NCI-H1092 (cell line): ENCODE measurements at regions not wholly inside any gene's neighbourhood (a gene's known extent, or its start where the extent isn't known, plus 50 kb on each side); places are given as distances from the start of the nearest gene placed in this dataset.

Source experiments
- DNase-seq: peaks from one replicate; lab custom pipeline; 2025; lab: John Stamatoyannopoulos, UW

DNA sequence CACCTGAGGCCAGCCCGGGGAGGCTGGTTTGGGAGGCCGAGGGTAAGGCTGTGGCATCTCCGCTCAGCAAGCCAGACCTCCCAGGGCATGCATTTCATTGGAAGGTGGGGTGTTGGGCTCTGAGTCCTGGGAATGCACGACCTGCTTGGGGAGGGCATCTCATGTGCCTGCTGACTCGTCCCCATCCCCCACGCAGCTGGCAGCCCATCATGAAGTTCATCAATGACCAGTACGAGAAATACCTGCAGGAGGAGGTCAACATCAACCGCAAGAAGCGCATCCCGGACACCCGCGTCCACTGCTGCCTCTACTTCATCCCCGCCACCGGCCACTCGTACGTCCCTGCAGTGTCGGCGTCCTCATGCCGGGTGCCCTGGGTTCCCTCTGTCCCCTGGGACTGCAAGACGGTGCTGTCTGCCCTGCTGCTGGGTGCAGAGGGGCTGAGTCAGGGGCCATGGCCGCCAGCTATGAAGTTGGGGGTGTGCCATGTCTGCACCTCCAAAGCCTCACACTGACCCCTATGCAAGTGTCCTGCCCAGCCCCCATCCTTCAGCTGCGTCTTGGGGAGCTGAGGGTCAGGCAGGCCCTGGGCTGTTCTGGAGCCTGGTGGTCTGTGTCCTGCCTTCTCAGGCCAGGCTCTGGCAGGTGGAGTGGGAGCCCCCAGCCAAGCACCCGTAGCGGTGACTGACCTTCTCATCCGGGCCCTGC, 347.9 kb downstream of the SEC14L1 start:
- no peak for DNase-seq

DNA sequence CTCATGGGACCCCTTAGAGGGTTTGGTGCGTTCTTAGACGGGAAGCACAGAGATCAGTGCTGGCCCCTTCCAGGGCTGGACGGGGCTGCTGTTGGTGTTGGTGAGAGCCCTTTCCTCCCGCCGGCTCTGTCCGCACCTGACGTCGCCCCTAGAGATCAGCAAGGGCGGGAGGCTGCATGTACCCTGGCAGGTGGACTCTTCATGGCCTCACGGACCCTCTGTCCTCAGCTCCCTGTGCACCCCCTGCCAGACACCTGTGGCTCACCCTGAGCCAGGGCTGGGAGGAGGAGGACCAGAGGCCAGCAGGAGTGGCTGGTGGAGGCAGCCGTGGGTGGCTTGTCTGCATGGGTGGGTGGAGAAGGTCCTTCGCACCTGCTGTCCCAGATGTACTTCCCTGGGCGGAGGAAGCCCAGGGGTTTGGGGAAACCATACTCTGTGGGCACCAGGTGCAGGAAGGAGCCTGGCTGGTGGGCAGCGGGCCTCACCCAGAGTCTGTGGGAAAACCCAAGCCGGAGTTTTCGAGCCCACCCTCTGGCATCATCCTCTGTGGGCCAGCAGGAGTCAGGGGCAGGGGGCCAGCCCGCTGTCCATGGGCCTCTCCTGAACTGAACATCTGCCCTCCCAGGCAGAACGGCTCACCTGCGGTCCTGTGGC, 348.6 kb downstream of the SEC14L1 start:
- DNase-seq, result no peak

DNA sequence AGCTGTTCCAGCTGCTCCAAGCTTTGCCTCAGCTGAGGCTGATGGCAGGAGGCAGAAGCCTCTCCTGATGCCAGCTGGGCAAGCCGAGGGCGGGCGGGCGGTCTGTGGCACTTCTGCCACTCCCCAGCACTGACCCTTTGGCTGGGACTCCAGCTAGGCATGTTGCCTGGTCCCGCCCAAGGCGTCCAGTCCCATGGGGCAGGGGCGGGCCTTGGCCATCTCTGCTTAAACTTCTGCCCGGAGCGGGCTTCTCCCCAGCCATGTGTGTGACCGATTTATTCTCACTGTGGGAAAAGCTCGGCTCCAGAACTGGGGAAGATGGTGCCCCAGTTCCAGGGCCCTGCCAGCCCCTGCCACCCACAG, 349.1 kb downstream of the SEC14L1 start:
- no peak for DNase-seq

DNA sequence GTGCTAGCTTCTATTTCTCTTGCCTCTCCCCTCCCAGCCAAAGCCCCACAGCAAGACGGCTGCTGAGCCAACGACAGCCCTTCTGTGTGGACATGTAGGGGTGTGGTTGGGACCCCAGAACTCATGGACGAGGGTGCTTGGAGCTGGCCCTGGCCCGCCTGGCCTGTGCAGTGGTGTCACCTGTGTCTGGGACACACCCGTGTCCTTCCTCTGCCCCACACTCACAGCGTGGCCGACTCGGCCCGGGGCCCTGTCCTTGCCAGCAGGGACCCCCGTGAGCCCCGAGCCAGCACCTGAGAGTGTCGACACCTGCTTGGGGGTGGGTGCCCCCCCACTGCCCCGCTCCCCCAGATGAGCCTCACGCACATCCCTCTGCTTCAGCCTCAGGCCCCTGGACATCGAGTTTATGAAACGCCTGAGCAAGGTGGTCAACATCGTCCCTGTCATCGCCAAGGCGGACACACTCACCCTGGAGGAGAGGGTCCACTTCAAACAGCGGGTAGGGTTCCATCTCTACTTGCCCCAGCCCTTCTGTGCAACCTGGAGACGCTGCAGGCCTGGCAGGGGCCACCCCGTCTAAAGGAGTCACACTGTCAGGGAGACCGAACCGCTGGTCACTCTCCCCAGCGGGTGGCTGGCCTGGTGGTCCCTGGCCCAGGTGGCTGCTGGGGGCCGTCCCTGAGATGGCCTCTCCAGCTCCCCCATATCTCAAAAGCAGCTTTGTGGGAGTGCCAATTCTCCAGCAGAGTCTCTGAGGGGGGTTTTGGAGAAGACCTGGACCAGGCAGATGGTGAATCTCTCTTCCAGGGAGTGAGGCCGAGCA, 349.8 kb downstream of the SEC14L1 start:
- no peak for DNase-seq

DNA sequence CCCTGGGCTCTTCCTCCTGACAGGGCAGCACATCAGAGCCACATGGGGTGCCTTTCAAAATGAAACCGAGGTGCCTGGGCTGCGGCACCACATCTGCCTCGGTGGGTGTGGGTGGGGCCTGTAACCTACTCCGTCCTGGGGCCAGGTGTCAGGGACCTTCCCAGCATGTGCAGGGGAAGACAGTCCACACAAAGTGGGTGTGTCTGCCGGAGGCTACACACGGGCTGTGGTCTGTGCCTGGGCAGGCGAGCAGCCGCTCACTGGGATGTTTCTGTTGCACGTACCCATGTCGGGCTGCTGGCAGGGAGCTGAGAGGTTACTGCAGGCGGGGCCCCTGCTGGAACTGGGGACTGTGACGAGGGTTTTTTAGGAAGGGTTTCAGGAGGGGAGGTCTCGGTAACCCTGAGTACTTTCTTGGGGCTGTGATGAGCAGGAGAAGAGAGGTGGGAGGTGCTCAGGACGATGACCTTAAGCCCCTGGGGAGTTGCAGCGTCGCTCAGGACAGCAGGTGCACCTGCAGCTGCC, 351.2 kb downstream of the SEC14L1 start:
- DNase-seq, result no peak

DNA sequence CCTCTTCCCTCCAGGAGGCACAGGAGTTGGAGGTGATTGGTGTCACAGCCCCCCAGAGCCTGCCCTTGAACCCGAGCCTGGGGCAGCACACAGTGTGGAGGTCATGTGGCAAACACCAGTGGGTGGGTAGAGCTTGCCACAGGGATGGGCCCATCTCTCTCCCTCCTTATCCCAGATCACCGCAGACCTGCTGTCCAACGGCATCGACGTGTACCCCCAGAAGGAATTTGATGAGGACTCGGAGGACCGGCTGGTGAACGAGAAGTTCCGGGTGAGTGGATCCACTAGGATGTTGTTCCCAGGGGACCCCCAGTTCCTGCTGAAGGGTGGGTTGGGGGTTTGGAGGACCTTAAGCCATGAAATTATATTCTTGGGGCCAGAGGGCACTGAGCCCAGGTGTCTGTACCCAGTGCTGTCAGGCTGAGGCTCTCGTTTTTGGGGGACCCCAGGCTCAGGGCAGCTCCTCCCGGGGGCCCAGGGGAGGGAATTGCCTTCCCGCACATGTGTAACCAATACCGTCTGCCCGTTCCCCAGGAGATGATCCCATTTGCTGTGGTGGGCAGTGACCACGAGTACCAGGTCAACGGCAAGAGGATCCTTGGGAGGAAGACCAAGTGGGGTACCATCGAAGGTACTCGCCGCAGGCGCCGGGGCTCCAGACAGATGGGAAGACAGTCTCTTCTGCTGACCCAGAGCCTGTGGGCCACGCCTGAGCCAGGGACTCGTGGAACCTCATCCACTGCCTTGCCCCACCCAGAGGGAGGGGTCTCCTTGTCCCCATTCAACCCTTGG, 351.9 kb downstream of the SEC14L1 start:
- DNase-seq, result no peak

DNA sequence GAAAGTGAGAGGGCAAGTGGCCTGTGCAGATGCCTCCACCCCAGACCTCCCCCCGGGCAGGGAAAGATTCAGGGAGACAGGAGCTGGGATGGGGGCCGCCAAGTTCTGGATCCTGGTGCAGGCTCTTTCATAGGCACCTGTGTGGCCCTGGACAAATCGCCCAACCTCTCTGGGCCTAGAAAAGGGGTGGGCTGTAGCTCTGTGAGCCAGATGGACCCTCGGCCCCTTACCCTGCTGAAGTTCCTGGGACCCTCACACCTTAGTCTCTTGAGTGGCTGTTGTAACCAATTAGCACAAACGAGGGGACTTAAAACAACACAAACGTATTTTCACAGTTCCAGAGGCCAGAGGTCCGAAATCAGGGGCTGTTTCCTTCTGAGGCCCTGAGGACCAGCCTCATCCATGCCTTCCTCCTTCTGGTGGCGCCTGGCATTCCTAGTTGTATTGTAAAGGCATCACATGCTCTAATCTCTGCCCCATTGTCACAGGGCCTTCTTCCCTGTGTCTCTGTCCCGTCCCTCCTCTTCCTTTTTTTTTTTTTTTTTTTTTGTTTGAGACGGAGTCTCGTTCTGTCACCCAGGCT, 352.6 kb downstream of the SEC14L1 start:
- no peak for DNase-seq

DNA sequence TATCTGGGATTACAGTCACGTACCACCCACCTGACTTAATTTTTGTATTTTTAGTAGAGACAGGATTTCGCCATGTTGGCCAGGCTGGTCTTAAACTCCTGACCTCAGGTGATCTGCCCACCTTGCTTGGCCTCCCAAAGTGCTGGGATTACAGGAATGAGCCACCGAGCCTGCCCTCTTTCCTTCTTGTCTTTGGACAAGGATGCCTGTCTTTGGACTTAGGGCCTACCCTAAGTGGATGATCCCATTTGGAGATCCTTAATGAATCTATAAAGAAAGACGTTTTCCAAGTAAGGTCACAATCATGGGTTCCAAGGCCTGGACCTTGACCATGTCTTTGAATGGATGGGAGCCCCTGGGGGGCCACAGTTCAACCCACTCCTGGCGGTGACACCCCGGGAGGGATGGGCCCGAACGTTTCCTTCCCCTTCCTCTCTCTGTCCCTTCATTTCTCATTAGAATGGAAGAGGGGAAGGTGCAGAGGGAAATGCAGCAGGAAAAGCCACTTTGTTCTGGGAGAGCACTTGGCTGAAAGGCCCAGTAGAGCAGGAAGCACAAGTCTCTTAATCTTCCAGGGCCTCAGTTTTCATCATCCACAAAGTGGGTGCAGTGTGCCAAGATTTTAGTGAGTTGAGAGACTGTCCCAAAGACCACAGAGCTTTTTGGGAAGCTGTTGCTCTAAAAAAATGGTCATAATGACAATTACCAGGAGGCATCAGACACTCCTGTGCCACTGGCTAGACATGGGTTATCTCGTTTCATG, 353.3 kb downstream of the SEC14L1 start:
- DNase-seq, result no peak

DNA sequence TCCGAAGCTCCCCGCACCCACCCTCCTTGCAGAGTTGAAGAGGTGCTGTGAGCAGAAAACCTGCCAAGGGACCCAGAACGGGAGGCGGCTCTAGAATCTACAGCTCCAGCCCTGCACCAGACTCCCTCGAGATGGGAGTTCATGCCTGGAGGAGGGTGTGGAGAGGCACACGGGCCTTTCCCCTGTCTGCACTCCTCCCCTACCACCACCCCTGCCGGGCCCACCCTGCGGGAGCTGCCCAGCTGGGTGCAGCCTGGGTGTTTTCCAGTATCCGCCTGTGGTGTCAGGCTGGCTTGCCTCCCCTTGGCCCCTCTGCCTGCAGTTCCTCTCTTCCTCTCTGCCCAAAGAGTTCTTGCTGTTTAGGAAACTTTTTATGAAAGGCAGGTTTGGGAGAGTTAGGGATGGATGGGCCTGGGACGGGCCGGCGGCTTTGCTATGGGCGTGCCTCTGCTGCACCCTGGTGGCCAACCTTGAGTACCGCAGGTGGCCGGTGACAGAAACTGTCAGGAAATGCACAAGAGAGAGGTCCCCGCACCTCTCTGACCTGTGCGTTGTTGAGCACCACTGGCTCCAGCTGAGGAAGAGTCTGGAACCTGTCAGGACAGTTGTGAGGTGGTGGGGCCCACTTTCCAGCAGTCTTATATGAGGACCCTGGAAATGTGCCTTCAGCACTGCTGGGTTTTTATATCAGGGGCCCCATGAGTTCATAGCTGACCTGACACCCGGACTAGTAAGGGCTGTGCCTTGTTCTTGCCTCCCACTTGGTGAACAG, 354.1 kb downstream of the SEC14L1 start:
- DNase-seq, result no peak

DNA sequence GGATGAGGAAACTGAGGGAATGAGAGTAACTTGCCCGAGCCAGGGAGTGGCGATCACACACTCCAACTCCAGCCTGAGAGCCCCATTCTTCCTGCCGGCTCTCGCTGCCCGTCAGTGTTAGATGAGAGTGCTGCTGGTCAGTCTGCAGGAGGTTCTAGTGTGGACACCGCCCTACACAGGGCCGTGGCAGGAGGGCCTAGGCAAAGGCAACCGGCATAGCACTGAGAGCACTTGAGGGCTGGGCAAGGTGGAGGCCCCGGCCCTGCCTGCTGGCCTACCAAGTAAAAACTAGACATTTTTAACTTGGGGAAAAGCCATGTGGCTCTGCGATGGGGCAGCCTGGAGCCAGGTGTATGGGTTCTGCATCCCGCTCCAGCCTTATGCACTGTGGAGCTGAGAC, 354.8 kb downstream of the SEC14L1 start:
- DNase-seq, result no peak

DNA sequence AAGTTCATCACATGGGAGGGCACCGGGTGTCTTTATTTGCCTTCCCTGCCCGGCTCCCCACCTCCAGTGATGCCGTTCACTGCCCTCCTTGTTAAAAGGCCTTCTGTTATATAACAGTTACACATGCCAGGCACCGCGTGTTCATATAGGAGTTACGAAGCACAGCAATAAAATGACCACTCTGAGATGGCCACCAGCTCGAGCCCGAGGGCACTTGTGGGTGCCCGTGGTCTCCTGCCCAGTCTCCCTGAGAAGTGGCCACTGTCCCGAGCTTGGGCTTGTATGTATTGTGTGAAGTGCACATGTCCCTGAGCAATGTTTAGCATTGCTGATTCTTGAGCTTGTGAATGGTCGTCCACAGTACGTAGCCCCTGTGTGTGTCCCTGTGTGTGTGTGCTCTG, 355.6 kb downstream of the SEC14L1 start:
- no peak for DNase-seq

DNA sequence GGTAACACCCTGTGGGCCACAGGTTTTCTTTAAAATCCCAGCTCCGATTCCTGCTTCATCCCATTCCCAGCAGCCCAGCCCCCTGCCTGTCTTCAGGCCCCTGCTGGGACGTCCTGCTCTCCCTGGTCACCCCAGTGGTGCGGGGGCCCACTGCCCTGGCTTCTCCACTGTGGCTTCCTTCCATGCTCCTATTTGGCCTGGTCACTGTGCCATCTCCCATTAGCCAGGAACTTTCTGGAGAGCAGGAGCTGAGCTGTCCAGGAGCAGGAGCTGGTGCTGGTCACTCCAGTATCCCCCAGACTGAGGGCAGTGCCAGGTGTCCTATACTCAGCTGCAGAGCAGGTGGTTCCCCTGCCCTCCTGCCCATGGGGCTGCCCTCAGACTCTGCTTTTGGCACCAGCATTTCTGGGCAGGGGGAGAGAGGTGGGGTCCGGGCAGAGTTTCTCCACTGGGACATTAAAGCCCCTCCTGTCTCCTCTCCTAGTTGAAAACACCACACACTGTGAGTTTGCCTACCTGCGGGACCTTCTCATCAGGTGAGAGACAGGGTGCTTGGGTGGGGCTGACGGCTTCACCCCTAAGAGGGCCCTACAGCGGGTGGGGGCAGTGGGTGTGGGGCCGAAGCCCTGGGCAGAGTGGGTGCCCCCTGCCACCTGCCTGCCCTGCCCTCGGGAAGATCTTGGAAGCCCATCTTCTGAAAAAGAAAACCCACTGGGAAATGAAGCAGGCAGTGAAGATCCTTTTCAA, 356.2 kb downstream of the SEC14L1 start:
- DNase-seq, result no peak

DNA sequence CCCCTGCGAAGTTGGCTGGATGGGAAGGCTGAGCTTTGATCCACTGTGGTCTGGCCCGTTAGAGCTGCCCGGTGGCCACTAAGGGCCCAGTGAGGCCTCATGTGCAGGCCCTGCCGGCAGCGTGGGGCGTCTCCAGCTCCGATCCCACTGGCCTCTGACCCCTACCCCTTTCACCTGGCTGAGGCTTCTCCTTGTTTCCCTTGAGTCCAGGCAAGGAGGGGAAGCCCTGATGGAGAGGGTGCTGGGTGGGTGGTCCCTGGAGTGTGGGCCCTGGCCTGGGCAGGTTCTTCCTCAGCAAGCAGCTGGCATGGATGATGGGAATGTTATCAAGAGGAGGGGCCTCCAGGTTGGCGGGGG, 356.8 kb downstream of the SEC14L1 start:
- no peak for DNase-seq

DNA sequence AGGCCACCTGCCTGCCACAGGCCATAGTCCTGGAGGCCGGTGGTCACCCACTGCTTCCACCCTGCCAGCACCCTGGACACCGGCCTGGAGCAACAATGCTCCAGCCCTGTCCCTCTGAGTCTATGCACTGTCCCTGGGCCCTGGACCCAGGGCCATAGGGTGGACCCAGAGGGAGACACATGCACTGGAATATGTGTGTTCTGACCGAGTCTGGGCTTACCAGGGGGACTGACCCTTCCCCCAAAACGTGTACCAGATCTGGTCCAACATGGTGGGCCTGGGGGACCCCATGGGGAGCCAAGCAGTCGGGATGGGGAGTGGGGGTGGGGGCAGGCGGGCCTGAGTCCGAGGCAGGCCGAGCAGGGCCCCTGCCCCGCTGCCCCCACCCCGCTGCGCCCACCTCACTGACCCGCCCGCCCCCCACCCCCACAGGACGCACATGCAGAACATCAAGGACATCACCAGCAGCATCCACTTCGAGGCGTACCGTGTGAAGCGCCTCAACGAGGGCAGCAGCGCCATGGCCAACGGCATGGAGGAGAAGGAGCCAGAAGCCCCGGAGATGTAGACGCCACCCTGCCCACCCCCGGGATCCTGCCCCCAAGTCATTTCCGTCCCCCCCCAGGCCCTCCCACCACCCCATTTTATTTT, 357.4 kb downstream of the SEC14L1 start:
- no peak for DNase-seq

DNA sequence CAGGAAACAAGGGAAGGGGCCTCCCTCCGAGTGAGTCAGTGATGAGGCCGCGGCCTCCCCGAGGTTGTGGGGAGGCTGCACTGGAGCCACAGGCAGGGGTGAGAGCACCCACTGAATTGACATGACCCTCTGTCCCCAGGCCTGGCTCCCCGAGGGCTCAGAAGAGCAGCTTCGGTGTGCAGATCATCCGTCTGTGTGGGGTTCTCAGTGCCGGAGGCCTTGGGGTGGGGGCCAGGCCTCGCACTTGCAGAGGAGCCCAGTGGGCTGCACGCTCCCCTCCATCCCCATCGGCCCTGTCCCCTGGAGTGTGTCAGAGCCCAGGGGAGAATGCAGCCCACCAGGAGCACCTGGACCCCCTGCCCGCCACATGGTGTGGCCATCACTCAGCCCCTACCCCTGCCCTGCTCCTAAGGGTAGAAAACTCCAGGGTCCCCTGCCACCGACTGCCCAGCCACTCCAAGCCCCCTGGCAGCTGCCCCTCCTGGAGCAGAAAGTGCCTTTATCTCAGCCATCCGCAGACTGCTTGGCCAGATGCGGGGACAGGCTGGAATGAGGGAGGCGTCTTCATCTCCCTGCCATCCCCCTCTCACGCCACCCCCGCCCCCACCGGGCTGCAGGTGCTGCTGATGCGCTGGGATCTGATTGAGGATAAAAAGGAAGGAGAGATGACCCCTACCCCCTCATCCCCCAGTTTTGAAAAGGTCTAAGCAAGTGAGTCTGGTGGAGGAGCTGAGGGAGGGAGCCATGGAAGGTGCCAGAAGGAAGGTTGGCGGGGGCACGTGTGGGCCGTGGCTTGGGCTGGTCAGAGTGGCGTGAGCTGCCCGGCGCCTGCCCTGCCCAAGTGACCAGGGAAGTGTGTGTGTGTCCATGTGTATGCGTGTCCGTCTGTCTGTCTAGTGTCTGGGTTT, 358.3 kb downstream of the SEC14L1 start:
- no peak for DNase-seq

DNA sequence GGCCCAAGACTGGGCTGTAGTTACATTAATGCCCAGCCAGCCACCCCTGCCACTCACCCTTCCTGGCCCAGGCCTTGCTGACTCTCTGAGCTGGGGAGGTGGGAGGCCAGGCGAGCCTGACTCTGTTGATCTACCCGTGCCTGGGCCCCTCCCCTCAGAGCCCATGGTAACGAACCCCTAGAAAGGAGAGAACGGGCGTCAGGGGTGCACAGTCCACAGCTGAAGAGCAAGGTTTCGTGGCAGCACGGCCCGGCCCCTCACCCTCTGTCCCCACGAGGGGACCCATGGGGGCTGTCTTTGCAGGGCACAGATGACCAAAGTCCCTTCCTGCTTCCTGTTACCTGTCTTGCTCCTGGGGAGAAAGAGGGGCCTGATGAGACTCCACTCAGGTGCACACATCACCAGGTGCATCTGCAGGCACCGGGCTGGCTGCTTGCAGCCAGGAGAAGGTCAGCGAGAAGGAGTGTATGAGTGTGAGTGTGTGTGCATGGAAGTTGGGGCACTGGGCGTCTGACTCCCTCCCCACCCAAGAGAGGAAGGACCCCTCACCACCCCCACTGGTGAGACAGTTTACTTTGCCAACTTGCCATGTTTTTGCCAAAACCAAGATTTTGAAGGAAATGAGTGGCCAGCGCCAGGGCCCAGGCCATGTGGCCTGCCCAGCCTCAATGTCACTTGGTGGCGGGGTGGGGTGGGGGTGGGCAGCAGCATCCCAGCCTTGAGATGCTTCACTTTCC, 359.1 kb downstream of the SEC14L1 start:
- DNase-seq, result no peak

DNA sequence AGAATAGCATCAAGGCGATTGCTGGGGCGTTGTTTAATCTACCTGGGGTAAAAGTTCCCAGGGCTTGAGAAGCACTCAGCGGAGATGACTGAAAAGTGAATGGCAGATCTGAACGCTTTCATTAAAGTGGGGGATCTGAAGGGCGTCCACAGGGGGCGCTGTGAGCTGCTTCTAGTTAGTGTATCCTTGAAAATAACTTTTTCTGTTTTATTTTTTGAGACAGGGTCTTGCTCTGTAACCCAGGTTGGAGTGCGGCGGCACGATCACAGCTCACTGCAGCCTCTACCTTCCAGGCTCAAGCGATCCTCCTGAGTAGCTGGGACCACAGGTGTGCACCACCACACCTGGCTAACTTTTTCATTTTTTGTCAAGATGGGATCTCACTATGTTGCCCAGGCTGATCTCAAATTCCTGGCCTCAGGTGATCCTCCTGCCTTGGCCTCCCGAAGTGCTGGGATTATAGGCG, 360.4 kb downstream of the SEC14L1 start:
- DNase-seq, result no peak
